Left ventricle myocardium superior (tissue), 1 donor: ENCODE measurements at regions not wholly inside any gene's neighbourhood (a gene's known extent, or its start where the extent isn't known, plus 50 kb on each side); places are given as distances from the start of the nearest gene placed in this dataset.

Source experiments
- ATAC-seq: fragments of 200-7000 bp; cut with Tn5 transposase; one replicate; pipeline ENCODE4 v1.9.1; 2020; ENCODE audit warnings: mild to moderate bottlenecking, moderate library complexity
- DNase-seq: peaks from one replicate; pipeline ENCODE4 v3.0.0-alpha.2; 2020
- intact Hi-C: fragments of 100-400 bp; cut with micrococcal nuclease; formaldehyde crosslinking; loops from one replicate; pipeline ENCODE4 v1.11.0; 2022
- donor health status: DM: no; HTN: yes; CAD: no; lungs with severe emphysema.

- intact Hi-C loops: no loop called here
- ATAC-seq (no peak), DNase-seq (no peak)
These were observed 53.5 kb upstream of the LRRN1 start for GRCh38 chr3:3745693-3746092.

- intact Hi-C loops: no loop called here
- no peak for DNase-seq
- no peak for ATAC-seq
These were observed 54.4 kb upstream of the LRRN1 start for GRCh38 chr3:3744826-3745225.

- DNase-seq (no peak), ATAC-seq (no peak)
- intact Hi-C loops: no loop called here
These were observed 55.5 kb upstream of the LRRN1 start for GRCh38 chr3:3743754-3744153.

GRCh38 chr3:3740061-3740460 is 59.2 kb upstream of the LRRN1 start:
- intact Hi-C loops: no loop called here
- DNase-seq (no peak), ATAC-seq (no peak)

- no peak for ATAC-seq
- no peak for DNase-seq
- intact Hi-C loops: no loop called here
These were observed 59.7 kb upstream of the LRRN1 start for GRCh38 chr3:3739330-3740060.

- no peak for ATAC-seq
- DNase-seq: no peak
- intact Hi-C loops: no loop called here
These were observed 61.7 kb upstream of the LRRN1 start for GRCh38 chr3:3737531-3737930.

- DNase-seq (no peak), ATAC-seq (no peak)
- intact Hi-C loops: no loop called here
These were observed 63.3 kb upstream of the LRRN1 start for GRCh38 chr3:3735919-3736318.

GRCh38 chr3:3734881-3735280 is 64.3 kb upstream of the LRRN1 start:
- intact Hi-C loops: no loop called here
- ATAC-seq (no peak), DNase-seq (no peak)

- intact Hi-C loops: no loop called here
- DNase-seq (no peak), ATAC-seq (no peak)
These were observed 70.0 kb upstream of the LRRN1 start for GRCh38 chr3:3729261-3729660.

GRCh38 chr3:3726549-3726948 is 72.7 kb upstream of the LRRN1 start:
- intact Hi-C loops: no loop called here
- DNase-seq (no peak), ATAC-seq (no peak)

- DNase-seq (no peak), ATAC-seq (no peak)
- intact Hi-C loops: no loop called here
These were observed 84.7 kb upstream of the LRRN1 start for GRCh38 chr3:3714572-3714971.

- no peak for DNase-seq
- intact Hi-C loops: no loop called here
- no peak for ATAC-seq
These were observed 86.3 kb upstream of the LRRN1 start for GRCh38 chr3:3712971-3713370.

GRCh38 chr3:3708769-3709115 is 90.5 kb upstream of the LRRN1 start:
- intact Hi-C loops: no loop called here
- DNase-seq: no peak
- ATAC-seq: no peak

- intact Hi-C loops: no loop called here
- DNase-seq (no peak), ATAC-seq (no peak)
These were observed 91.1 kb upstream of the LRRN1 start for GRCh38 chr3:3707858-3708768.

- DNase-seq (peak; percentile 57), ATAC-seq (peak; percentile 70)
- intact Hi-C loops: no loop called here
These were observed 94.0 kb upstream of the LRRN1 start for GRCh38 chr3:3705090-3705775.

- DNase-seq (no peak), ATAC-seq (no peak)
- intact Hi-C loops: no loop called here
These were observed 97.3 kb upstream of the LRRN1 start for GRCh38 chr3:3701949-3702348.

GRCh38 chr3:3699816-3700633 is 99.2 kb upstream of the LRRN1 start:
- intact Hi-C loops: no loop called here
- DNase-seq (no peak), ATAC-seq (no peak)

GRCh38 chr3:3699407-3699806 is 99.8 kb upstream of the LRRN1 start:
- no peak for DNase-seq

GRCh38 chr3:3696345-3696744 is 102.9 kb upstream of the LRRN1 start:
- ATAC-seq: no peak
- no peak for DNase-seq
- intact Hi-C loops: no loop called here

More at GRCh38 chr3:3699407-3699806, 99.8 kb upstream of the LRRN1 start:
- ATAC-seq: no peak
- intact Hi-C loops: no loop called here
